ENCODE measurements at regions not wholly inside any gene's neighbourhood (a gene's known extent, or its start where the extent isn't known, plus 50 kb on each side); places are given as distances from the start of the nearest gene placed in this dataset.

GRCh38 chr2:176854062-176854461, 358.5 kb upstream of the HNRNPA3 start:
- H3K9me3 ChIP-seq, result no peaks in the 10 kb centered on the region
- TF ChIP-seq MAZ (IDR thresholded peaks at IDR 0.05; ENCODE audit: borderline replicate concordance, low read depth, low read length), result no peak
- TF ChIP-seq CHD4 (IDR thresholded peaks at IDR 0.05; ENCODE audit: borderline replicate concordance), result no peak
- TF ChIP-seq HOXA7 (CRISPR knock-in tag; IDR thresholded peaks at IDR 0.05), result no peak
- TF ChIP-seq PBX3 (IDR thresholded peaks at IDR 0.05), result no peak
- no peak for TF ChIP-seq RAD21 (conservative IDR thresholded peaks at IDR 0.05 in 1 of 2, IDR thresholded peaks at IDR 0.05 in 1 of 2)
- TF ChIP-seq KDM5A (IDR thresholded peaks at IDR 0.05), result no peak
- TF ChIP-seq E2F6 (IDR thresholded peaks at IDR 0.05; ENCODE audit: borderline replicate concordance, low read depth), result no peak
- no peak for TF ChIP-seq POLR2A (IDR thresholded peaks at IDR 0.05; ENCODE audit: low read length)
- TF ChIP-seq ZC3H11A (IDR thresholded peaks at IDR 0.05), result no peak
- TF ChIP-seq RNF2 (IDR thresholded peaks at IDR 0.05; ENCODE audit: borderline replicate concordance, low read depth), result no peak
- no peak for TF ChIP-seq HMGXB4 (CRISPR knock-in tag; IDR thresholded peaks at IDR 0.05; ENCODE audit: borderline replicate concordance)
- no peak for TF ChIP-seq RARB (CRISPR knock-in tag; IDR thresholded peaks at IDR 0.05)
- no peak for TF ChIP-seq MAX (IDR thresholded peaks at IDR 0.05)
- CTCF ChIA-PET, result interaction anchor here (1.2 to 1.4 kb wide), 2 partner anchors 10 to 40 kb away, joined by 4 read pairs; no protein-coding TSS in a partner anchor
- H3K4me2 ChIP-seq, result no peak overlapping the region
- no peak for FAIRE-seq
- no peak overlapping the region for H3K27ac ChIP-seq
- ATAC-seq, result no peak
- no peak for DNase-seq (ENCODE audit: low read depth in 1 of 2, low spot score in 1 of 2)
- WGBS (ENCODE audit: missing lambda C conversion rate), result 71% methylated on average over 1 of the region's 1 CpG
- POLR2A ChIA-PET, result no interaction called here
- H3K4me1 ChIP-seq, result no peaks in the 10 kb centered on the region
- H3K4me3 ChIP-seq, result no peak overlapping the region

- 24% methylated on average over 3 of the region's 3 CpGs for WGBS (ENCODE audit: missing lambda C conversion rate)
- H3K9me3 ChIP-seq, result no peaks in the 10 kb centered on the region
- POLR2A ChIA-PET, result no interaction called here
- TF ChIP-seq MAZ (IDR thresholded peaks at IDR 0.05; ENCODE audit: borderline replicate concordance, low read depth, low read length) (no peak), HDAC2 (IDR thresholded peaks at IDR 0.05) (no peak), KDM1A (IDR thresholded peaks at IDR 0.05; ENCODE audit: low read depth) (no peak), FOSL2 (IDR thresholded peaks at IDR 0.05) (no peak), FOSL2 (CRISPR knock-in tag; IDR thresholded peaks at IDR 0.05) (no peak), NR3C1 (IDR thresholded peaks at IDR 0.05) (no peak), TFCP2L1 (CRISPR knock-in tag; IDR thresholded peaks at IDR 0.05) (no peak), HMGXB4 (CRISPR knock-in tag; IDR thresholded peaks at IDR 0.05; ENCODE audit: borderline replicate concordance) (no peak), FOSB (CRISPR knock-in tag; IDR thresholded peaks at IDR 0.05) (no peak), USF2 (IDR thresholded peaks at IDR 0.05) (no peak), PBX3 (IDR thresholded peaks at IDR 0.05) (no peak), EP300 (IDR thresholded peaks at IDR 0.05) (no peak), HOXB13 (CRISPR knock-in tag; IDR thresholded peaks at IDR 0.05; ENCODE audit: low read depth) (no peak), ATOH8 (CRISPR knock-in tag; IDR thresholded peaks at IDR 0.05; ENCODE audit: low read depth) (no peak), RCOR1 (IDR thresholded peaks at IDR 0.05; ENCODE audit: low read depth, low read length) (no peak), FOXS1 (CRISPR knock-in tag; IDR thresholded peaks at IDR 0.05) (no peak), CHD2 (IDR thresholded peaks at IDR 0.05; ENCODE audit: low read length, partially characterized antibody) (no peak), MAX (IDR thresholded peaks at IDR 0.05) (no peak), SREBF2 (IDR thresholded peaks at IDR 0.05) (no peak), NFE2L2 (conservative IDR thresholded peaks at IDR 0.05; ENCODE audit: low read length) (no peak), KDM5A (IDR thresholded peaks at IDR 0.05) (no peak)
- H3K4me3 ChIP-seq, result no peak overlapping the region
- CTCF ChIA-PET, result interaction anchor here (1.2 to 2.0 kb wide), 4 partner anchors 9 to 714 kb away, joined by 3 to 6 read pairs (median 4); no protein-coding TSS in a partner anchor
- no peak overlapping the region for H3K4me2 ChIP-seq
- no peak overlapping the region for H3K27ac ChIP-seq
- ATAC-seq, result no peak
- FAIRE-seq, result no peak
- DNase-seq (ENCODE audit: low read depth in 1 of 2, low spot score in 1 of 2), result no peak
- H3K4me1 ChIP-seq, result no peaks in the 10 kb centered on the region
These were observed 357.7 kb upstream of the HNRNPA3 start for GRCh38 chr2:176854878-176855277.

All from A549 (cell line).